Skeletal muscle satellite cell (primary cell): ENCODE measurements at regions not wholly inside any gene's neighbourhood (a gene's known extent, or its start where the extent isn't known, plus 50 kb on each side); places are given as distances from the start of the nearest gene placed in this dataset.

ENCODE experiments used
- H3K27me3 ChIP-seq: 2 replicates; pipeline ENCODE4 v1.7.0; 2013; ENCODE audit warnings: low read length; ENCODE audit not compliant: control insufficient read depth, insufficient read depth
- H3K36me3 ChIP-seq: 2 replicates; pipeline ENCODE4 v1.7.0; 2013; ENCODE audit warnings: mild to moderate bottlenecking, control low read depth, low read length; ENCODE audit not compliant: insufficient read depth
- H3K4me1 ChIP-seq: 2 replicates; pipeline ENCODE4 v1.7.0; 2013; ENCODE audit warnings: low read length; ENCODE audit not compliant: control insufficient read depth, insufficient read depth
- H3K4me2 ChIP-seq: 2 replicates; pipeline ENCODE4 v1.7.0; 2013; ENCODE audit warnings: mild to moderate bottlenecking, low read length
- H3K4me3 ChIP-seq: 2 replicates; pipeline ENCODE4 v1.7.0; 2013; ENCODE audit warnings: low read length
- H3K9ac ChIP-seq: 2 replicates; pipeline ENCODE4 v1.7.0; 2013; ENCODE audit warnings: mild to moderate bottlenecking, low read depth, low read length, moderate library complexity
- H3K9me3 ChIP-seq: replicated peaks from 2 replicates; pipeline ENCODE4 v1.7.0; 2013; ENCODE audit warnings: mild to moderate bottlenecking, control low read depth, low read length

DNA sequence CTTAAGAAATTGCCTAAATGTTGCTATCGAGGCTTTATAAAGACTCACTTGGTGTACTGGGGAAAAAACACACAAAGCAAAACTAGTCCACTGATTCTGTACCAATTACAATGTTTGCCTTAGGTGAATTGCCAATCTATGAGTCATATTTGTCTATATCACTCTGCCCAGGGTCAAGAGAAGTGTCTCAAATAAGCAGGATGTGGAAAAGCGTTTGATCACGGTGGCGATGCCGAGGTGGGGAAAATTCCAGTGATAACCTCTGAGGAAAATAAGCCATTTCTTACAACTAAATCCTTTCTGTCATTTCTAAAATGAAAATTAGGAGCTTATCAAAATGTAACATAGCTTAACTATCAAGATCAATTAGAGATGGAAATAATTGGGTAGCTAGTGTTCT lies 148.6 kb upstream of the DIO3 start:
- Histone ChIP-seq H3K9me3 (no peaks in the 10 kb centered on the region), H3K9ac (no peak overlapping the region), H3K4me2 (no peak overlapping the region), H3K4me3 (no peak overlapping the region), H3K4me1 (peaks cover 5% of the 10 kb centered on the region), H3K36me3 (no peaks in the 10 kb centered on the region), H3K27me3 (peaks cover 3% of the 10 kb centered on the region)

DNA sequence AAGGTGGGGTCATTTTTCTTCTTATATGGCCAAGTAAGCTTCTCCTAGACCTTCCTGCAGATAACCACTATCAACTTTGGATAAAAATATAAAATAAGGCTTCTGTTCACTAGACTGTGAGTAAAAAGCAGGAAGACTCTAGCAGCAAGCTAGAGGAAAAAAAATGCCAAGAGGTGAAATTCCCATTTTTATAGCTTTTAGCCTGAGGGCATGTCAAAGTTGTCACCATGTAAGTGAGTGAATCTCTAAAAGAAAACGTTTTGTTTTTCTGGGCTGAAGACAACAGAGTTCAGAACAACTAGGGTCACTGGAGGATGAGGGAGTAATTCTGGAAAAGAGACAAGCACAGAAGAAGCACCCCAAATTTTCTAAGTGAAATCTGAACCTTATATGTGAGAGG lies 143.9 kb upstream of the DIO3 start:
- no peak overlapping the region for H3K4me3 ChIP-seq
- no peaks in the 10 kb centered on the region for H3K4me1 ChIP-seq
- no peak overlapping the region for H3K4me2 ChIP-seq
- H3K9me3 ChIP-seq = no peaks in the 10 kb centered on the region
- no peaks in the 10 kb centered on the region for H3K27me3 ChIP-seq
- no peak overlapping the region for H3K9ac ChIP-seq
- H3K36me3 ChIP-seq = no peaks in the 10 kb centered on the region

DNA sequence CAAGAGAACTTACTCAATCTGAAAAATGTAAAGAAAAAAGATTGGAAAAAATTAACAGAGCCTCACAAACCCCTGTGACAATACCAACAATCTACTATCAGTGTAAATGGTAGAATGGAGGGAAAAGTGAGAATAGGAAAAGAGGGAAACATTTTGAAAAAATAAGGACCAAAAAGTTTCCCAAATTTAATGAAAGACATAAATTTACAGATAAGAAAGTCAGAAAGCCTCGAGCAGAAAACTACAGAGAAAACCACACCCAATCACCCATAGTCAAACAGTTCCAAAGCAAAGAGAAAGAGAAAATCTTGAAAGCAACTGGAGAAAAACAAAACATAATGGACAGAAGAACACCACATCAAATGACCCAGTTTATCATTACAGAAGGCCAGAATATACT lies 142.7 kb upstream of the DIO3 start:
- H3K4me1 ChIP-seq = no peaks in the 10 kb centered on the region
- no peak overlapping the region for H3K9ac ChIP-seq
- no peak overlapping the region for H3K4me3 ChIP-seq
- H3K27me3 ChIP-seq = peaks cover 5% of the 10 kb centered on the region
- no peak overlapping the region for H3K4me2 ChIP-seq
- H3K36me3 ChIP-seq = no peaks in the 10 kb centered on the region
- H3K9me3 ChIP-seq = no peaks in the 10 kb centered on the region

DNA sequence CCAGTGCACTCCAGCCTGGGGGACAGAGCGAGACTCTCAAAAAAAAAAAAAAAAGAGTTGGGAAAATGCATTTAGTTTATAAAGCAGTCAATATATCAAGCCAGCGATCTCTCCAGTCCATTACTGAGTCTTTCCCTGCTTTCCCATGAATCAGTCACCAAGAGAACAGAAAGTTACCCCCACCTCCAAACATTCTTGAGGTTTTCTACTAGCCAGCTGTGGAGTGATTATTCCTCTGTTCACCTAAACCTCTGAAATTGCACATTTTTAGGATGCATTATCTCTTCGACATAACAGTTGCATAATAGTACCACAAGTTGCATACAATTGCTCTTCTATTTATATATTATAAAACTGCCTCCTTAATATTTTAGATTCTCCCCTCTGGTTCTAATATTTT lies 134.8 kb upstream of the DIO3 start:
- no peak overlapping the region for H3K9ac ChIP-seq
- H3K27me3 ChIP-seq = peaks cover 5% of the 10 kb centered on the region
- H3K9me3 ChIP-seq = no peaks in the 10 kb centered on the region
- H3K4me1 ChIP-seq = no peaks in the 10 kb centered on the region
- H3K36me3 ChIP-seq = no peaks in the 10 kb centered on the region
- H3K4me2 ChIP-seq = no peak overlapping the region
- H3K4me3 ChIP-seq = no peak overlapping the region

DNA sequence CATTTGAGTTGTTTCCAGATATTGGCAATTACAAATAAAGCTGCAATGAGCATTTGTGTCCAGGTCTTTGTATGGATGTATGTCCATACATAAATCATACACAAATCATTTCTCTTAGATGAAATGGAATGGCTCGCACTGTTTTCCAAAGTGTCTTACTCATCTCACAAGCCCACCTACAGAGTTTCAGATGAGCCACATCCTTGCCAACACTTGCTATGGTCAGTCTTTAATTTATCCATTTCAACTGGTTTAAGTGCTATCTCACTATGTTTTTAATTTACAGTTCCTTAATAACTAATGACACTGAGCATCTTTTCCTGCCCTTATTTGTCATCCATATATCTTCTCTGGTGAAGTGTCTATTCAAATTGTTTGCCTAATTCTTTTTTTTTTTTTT lies 132.9 kb upstream of the DIO3 start:
- Histone ChIP-seq H3K9me3 (no peaks in the 10 kb centered on the region), H3K9ac (no peak overlapping the region), H3K4me3 (no peak overlapping the region), H3K27me3 (peaks cover under 1% of the 10 kb centered on the region), H3K4me1 (no peaks in the 10 kb centered on the region), H3K36me3 (no peaks in the 10 kb centered on the region), H3K4me2 (no peak overlapping the region)

DNA sequence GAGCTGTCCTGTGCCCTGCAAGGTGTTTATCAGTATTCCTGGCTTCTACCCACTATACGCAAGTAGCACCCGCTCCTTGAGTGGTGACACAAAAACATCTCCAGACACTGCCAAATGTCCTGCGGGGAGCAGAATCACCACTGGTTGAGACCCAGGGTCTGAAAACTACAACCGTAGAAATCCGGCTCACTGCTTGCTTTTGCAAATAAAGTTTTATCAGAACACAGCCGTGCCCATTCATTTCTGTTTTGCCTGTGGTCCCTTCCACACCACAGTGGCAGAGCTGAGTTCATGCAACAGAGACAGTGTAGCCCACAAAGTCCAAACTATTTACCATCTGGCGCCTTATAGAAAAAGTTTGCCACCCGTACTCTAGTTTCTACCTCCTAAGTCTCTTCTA lies 125.7 kb upstream of the DIO3 start:
- Histone ChIP-seq H3K4me2 (no peak overlapping the region), H3K4me1 (no peaks in the 10 kb centered on the region), H3K9me3 (no peaks in the 10 kb centered on the region), H3K4me3 (no peak overlapping the region), H3K9ac (no peak overlapping the region), H3K36me3 (no peaks in the 10 kb centered on the region), H3K27me3 (no peaks in the 10 kb centered on the region)

DNA sequence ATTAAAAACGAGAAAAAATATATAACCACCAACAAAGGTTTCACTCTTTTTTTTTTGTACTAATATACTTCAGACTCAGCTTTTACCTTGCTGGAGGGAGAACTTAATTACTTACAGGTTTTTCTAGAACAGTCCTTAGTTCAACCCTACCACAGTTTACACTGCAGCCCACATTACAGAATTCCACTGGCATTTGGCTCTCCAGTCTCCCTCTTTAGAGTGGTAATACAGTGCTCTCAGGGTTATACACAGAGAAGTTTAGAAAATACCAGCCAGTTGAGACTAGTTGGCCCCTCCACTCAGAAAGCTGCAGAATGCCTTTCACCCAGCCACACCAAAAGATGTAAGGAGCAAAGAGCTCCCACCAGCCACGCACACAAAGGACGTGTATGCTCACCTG lies 122.3 kb upstream of the DIO3 start:
- no peak overlapping the region for H3K4me3 ChIP-seq
- no peak overlapping the region for H3K9ac ChIP-seq
- no peaks in the 10 kb centered on the region for H3K4me1 ChIP-seq
- no peaks in the 10 kb centered on the region for H3K9me3 ChIP-seq
- no peaks in the 10 kb centered on the region for H3K27me3 ChIP-seq
- H3K36me3 ChIP-seq = no peaks in the 10 kb centered on the region
- no peak overlapping the region for H3K4me2 ChIP-seq

DNA sequence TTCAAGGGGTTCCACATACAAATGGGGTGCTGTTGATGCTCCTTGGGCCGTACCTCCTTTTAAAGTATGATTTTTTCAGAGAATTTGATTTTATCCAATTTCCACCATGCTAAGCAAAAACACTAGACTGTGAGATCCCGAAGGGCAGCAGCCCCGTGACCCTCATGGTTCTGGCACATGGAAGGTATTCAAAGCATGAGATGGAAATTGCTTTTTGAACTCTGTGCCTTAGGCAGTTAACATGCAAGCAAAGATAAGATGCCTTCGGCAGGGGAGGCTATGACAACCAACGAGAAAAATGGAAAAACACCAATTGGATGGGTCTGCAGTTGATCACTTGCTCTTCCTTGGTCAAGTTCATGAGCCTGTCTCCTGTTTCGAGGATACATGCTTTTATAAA lies 120.8 kb upstream of the DIO3 start:
- Histone ChIP-seq H3K4me1 (no peaks in the 10 kb centered on the region), H3K9ac (no peak overlapping the region), H3K36me3 (no peaks in the 10 kb centered on the region), H3K4me2 (no peak overlapping the region), H3K27me3 (no peaks in the 10 kb centered on the region), H3K9me3 (no peaks in the 10 kb centered on the region), H3K4me3 (no peak overlapping the region)

DNA sequence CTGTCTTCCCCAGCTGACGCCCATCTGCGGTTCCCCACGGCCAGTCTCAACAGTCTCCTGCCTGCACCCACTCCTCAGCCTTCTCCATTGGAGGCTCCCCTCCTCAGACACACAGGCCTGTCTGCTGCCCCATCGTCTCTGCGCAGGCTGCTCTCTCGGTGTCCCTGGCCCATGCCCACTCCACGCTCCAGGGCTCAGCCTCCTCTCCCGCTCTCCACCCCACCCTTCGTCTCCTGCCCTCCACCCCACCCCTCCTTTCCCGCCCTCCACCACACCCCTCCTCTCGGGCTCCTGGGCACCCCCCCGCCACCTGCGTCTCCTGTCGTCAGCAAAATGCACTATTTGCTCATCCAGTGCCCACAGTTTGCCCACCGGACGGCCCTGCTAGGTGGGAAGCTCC lies 119.6 kb upstream of the DIO3 start:
- H3K9me3 ChIP-seq = no peaks in the 10 kb centered on the region
- H3K4me2 ChIP-seq = no peak overlapping the region
- H3K4me3 ChIP-seq = no peak overlapping the region
- H3K36me3 ChIP-seq = no peaks in the 10 kb centered on the region
- peaks cover 3% of the 10 kb centered on the region for H3K27me3 ChIP-seq
- no peaks in the 10 kb centered on the region for H3K4me1 ChIP-seq
- H3K9ac ChIP-seq = no peak overlapping the region

DNA sequence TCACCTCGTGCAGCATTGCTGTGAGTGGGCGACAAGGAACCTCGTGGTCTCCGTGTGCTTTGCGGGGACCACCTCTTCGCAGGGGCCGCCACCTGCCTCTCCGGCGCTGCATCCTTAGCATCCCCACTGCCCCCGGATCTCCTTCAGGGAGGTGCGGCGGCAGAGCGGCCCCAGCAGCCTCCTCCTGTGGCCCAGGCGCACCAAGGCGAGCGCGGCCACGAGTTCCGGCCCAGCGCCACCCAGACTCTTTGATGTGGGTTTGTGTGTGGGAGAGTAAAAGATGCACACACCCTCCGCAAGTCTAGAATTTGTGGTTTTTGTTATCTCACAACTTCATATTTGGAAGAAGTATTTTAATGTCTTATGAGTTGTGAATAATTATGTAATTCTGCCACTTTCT lies 118.8 kb upstream of the DIO3 start:
- no peak overlapping the region for H3K4me3 ChIP-seq
- no peaks in the 10 kb centered on the region for H3K36me3 ChIP-seq
- H3K27me3 ChIP-seq = peaks cover 4% of the 10 kb centered on the region
- H3K9me3 ChIP-seq = no peaks in the 10 kb centered on the region
- H3K9ac ChIP-seq = no peak overlapping the region
- no peaks in the 10 kb centered on the region for H3K4me1 ChIP-seq
- H3K4me2 ChIP-seq = no peak overlapping the region

DNA sequence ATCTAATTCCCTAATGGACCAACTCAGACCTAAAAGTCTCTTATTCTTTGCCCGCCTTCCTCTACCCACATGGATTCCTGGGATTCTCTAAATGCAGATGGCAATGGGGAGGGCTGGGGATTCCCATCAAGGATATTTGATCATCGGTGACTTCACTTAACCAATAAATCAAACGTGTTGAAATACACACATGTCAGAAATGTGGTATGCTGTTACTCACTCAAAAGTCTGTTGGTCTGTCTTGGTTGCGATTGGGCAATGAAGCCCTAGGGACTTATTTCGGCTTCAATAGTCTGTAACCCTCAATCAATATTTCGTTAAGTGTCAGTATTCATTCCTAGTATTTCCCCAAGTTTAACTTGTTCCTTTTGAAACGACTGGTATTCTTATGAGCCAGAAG lies 117.2 kb upstream of the DIO3 start:
- Histone ChIP-seq H3K9me3 (no peaks in the 10 kb centered on the region), H3K4me2 (no peak overlapping the region), H3K27me3 (peaks cover 4% of the 10 kb centered on the region), H3K36me3 (no peaks in the 10 kb centered on the region), H3K4me1 (no peaks in the 10 kb centered on the region), H3K9ac (no peak overlapping the region), H3K4me3 (no peak overlapping the region)

DNA sequence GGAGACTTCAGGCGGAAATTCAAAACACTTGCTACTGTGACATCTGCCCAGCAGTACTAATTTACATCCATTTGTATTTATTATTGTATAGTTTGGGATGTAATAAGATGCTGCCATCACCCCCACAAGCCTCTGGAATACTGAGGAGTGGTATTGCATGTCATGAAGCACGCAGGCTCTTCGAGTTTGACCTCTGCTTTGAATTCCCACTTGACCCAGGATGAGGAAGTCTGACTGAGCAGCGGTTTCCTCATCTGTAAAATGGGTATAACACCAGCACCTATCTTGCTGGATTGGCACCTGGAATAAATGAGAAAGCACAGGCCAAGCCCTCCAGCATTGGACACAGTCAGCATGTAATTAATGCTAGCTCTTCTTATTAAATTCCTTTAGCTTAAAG lies 116.0 kb upstream of the DIO3 start:
- H3K4me1 ChIP-seq = no peaks in the 10 kb centered on the region
- H3K9me3 ChIP-seq = no peaks in the 10 kb centered on the region
- H3K36me3 ChIP-seq = no peaks in the 10 kb centered on the region
- peaks cover 4% of the 10 kb centered on the region for H3K27me3 ChIP-seq
- no peak overlapping the region for H3K9ac ChIP-seq
- H3K4me2 ChIP-seq = no peak overlapping the region
- no peak overlapping the region for H3K4me3 ChIP-seq
